T-helper 1 cell (primary cell): ENCODE measurements at regions not wholly inside any gene's neighbourhood (a gene's known extent, or its start where the extent isn't known, plus 50 kb on each side); places are given as distances from the start of the nearest gene placed in this dataset.

Experiments
- DNase-seq, 5 donors: peaks; one replicate each; pipeline ENCODE4 v3.0.0-alpha.2; 2012 to 2020

DNA sequence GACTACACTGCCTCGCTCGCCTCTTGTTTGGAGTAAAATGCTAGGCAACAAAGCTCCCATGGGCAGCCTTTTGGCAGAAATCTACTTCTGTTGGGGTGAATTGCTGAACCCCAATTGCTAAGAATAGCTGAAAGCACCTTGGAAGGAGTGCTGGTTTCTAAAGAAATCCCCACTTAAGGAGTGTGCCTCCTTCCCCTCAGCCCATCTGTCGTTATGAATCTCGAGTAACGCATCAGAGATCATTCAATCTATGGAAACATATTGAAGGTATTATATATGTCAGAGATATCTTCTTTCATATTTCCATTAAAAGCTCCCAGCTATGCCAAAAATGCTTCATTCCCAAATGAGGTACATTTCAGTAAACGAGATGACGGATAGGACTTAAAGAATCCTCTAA, 229.6 kb upstream of the BLID start:
- DNase-seq: no peak

DNA sequence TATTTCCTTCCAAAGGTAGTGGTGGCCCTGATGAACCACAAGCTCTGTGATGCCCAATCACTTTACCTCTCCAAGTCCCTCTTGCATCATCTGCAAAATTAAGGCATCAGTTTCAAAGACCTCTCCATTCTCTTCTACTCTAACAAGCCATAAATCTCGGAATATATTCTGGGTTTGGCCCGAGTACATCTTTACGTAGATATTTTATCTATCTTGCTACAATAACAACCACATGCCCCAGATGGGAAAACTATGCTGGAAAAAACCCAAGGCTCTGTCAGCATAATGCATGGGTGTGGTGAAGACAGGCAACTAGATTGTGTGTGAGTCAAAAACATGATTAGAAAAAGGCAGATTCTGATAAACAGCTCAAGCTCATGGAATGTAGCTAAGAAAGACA, 228.2 kb upstream of the BLID start:
- DNase-seq: no peak

- no peak for DNase-seq
Measured at GRCh38 chr11:122343210-122343609, 227.2 kb upstream of the BLID start.

GRCh38 chr11:122342089-122342744, 226.2 kb upstream of the BLID start:
- no peak for DNase-seq

- no peak for DNase-seq
Measured at GRCh38 chr11:122341477-122341876, 225.5 kb upstream of the BLID start.

DNA sequence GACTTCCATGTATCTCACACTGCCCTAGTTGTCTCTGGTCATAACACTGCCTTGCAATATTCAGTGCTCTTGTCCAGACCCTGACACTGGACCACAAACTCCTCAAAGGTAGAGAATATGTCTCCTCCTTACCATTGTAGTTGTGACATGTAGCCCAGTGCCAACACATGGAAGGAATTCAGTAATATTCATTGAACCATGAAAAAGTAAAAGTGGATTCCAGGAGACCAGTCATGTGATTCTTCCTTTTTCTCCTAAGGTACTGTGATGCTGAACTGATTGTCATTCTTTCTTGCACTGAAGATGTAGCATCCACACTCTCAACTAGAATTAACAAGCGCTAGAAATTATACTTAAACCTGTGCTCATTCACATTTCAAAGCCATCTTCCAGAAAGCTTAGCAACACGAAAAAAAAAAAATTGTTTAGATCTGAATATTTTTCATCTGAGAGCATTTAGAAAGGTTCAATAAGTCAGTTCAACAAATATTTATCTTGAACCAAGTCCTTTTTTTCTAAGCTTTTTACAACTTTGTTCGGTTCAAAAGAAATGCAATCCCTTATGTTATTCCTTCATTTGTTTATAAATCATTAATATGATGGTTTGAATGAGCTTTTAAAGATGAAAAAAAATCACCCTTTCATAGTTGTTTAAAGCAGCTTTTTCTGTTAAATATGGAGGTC, 224.7 kb upstream of the BLID start:
- DNase-seq: no peak

- no peak for DNase-seq
Measured at GRCh38 chr11:122339436-122340060, 223.5 kb upstream of the BLID start.

- DNase-seq: no peak
Measured at GRCh38 chr11:122337704-122338103, 221.7 kb upstream of the BLID start.

DNA sequence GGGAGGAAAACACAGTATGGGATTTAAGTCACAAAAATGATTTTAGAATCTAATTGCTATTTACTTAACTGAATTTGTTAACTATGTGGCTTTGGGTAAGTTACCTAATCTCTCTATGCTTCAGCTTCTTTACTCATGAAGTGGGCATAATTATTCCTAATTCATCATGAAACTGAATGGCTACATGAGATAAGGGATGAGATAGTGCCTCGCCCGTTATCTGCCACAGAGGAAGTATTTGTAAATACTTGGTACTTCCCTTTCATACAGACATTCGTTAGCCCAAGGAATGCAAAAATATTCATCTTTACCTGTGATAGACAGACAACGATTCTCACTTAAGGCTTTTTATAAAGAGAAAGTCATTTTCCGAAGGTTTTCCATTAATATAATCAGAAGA, 221.2 kb upstream of the BLID start:
- DNase-seq: no peak

- no peak for DNase-seq
Measured at GRCh38 chr11:122336706-122337105, 220.7 kb upstream of the BLID start.

GRCh38 chr11:122334546-122335339, 218.7 kb upstream of the BLID start:
- no peak for DNase-seq

DNA sequence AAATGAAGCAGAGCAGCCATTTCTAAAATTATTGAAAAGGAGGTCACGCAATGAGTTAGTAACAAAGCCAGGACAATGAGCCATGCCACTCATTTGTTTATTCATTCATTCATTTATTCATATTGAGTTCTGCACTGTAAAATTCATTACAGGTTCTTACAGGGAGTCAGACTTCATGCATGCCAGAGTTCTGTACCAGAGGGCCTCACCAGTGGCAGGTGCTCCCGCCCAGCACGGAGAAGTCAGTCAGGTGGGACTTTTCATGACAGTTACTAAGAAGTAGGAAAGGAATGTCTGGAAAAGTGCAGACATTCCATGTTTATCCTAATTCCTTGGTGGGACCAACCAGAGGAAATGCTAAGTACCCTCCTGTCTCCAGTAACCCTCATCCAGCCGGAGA, 217.5 kb upstream of the BLID start:
- DNase-seq: no peak

DNA sequence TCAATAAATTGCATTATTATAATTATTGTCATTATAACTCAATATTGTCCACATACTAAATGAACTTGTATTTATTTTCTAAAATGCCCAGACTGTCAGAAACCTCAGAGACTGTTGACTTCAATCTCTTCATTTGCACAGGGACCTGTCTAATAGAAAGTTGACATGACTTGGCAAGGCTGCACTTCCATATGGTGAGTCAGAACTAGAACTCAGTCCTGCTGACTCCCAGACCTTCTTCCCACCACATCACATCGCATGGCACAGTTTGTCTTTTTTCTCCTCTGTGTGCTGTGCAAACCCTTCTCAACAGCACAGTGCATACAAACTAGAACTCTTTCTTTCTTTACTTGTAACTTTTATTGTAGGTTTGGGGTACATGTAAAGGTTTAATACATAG, 215.1 kb upstream of the BLID start:
- DNase-seq: no peak

GRCh38 chr11:122330279-122330965, 214.4 kb upstream of the BLID start:
- no peak for DNase-seq

- no peak for DNase-seq
Measured at GRCh38 chr11:122327528-122327927, 211.5 kb upstream of the BLID start.

DNA sequence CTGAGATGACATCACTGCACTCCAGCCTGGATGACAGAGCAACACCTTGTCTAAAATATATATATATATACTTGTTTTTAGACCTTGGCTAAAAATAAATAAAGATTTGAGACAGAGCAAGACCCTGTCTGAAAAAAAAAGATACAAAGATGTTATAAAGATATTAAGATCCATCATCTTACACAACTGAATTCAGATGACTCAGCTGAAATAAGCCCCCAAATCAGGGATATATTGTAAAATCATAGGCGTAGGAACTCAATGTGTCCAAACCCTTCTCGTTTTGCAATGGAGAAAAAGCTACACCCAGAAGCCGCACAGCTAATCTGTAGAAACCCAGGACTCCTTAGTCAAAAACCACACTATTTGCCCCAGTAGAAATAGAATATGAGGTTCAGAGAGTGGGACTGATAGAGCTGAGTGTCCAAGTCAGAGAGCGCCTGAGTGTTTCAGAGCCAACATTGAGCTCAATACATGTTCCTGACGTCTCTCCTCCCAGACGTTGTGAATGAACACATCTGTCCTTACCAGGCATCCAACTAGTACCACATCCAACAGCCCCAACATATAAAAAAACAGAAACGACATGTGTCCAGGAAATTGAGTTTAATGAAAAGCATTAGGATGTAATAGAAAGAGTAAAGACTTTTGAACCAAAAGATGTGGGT, 207.9 kb upstream of the BLID start:
- no peak for DNase-seq

DNA sequence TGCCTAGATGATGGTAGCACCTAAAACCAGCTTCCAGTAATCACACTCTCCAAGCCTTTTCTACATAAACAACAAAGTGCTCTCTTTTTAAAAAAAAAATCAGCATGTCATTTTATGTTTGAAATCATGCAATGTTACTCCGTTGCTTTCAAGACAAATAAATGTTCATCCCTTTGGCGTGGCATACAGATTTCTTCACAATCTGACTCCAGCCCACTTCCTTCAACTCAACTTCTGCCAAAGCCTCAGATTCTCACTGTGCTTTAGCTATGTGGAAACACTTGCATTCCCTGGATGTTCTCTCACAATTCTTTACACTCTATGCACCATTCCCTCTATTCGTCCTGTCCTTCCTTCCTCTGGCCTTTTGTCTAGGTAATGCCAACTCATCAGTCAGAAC, 206.3 kb upstream of the BLID start:
- DNase-seq: no peak

DNA sequence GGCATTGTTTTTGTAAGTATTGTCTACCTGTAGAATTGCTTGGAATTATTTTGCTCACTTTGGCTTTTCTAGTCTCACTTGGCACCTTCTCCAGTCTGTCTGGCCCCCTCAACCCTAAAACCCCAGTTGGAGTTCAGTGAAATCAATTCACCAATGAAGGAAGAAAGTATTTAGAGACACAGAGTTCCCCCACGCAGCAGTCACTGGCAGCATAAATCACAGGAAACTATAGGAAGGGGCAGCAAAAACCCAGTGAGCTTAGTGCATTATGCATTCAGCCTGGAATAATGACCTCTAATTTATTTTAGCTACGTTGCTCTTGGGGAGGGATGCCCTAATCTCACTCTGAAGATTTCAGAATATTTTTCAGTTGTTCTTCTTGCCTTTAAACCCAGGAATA, 204.7 kb upstream of the BLID start:
- no peak for DNase-seq

DNA sequence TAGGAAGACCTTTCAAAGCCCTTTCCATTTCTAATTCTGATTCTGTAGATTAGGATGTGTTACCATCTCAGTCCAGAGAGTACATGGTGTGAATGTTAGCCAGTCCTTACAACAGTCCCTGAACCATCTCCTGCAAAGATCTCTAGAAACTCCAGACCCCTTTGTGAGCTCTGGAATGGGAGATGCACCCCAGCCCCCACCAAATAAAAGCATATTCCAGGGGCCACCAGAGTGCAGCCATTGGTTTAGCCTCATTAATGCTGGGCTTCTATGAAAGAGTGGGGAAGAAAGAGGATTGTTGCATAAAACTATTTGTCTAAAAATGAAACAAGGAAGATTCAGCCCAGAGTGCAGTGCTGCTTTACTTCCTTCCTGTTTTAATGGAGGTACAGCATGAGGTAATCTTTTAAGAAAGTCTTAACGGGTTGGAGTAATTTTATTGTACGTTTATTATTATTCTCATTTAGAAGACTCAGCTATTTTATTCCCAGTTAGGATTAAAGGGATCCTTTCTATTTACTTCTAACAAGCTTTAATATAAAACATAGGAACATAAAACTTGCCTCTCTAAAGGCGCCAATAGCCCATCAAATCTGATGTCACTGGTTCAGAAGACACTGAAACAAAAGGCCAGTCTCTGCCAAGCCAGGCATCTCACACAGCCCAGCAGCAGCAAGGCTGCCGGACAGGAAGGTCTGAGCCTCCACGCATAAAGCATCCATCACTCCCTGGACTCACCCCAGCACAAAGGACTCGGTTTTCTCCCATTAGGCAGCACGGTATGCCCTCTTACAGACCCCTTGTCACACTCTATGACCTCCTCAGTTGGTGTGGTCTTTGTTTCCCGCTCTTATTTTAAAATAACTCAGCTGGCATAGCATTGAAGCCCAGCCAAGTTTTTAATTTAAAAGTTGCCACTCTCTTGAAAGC, 203.9 kb upstream of the BLID start:
- DNase-seq: no peak

- DNase-seq: no peak
Measured at GRCh38 chr11:122319085-122319484, 203.1 kb upstream of the BLID start.

DNA sequence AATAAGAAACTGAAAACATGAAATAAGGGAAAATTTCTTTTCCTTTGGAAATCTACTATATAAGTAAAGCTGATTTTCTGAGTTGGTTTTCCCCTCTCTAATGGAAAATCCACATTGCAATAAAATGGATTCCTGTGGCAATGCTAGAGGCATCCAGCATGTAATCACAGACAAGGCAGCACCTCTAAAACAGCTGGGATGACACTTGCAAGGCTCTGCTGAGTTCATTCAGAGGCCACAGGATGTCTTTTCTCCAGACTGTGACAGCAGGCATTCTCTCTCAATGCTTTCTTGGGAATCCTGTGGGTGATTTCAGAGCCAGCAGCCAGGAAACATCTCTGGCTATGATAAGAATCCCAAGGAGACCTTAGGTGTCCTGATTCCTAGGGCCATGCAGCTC, 201.3 kb upstream of the BLID start:
- no peak for DNase-seq
